Chondrocyte (in vitro differentiated cells): ENCODE measurements at regions not wholly inside any gene's neighbourhood (a gene's known extent, or its start where the extent isn't known, plus 50 kb on each side); places are given as distances from the start of the nearest gene placed in this dataset.
A peak's percentile ranks its signal among the peaks of the same experiment; 100 is the strongest.

Experiments used
- DNase-seq: peaks from one replicate; pipeline ENCODE4 v3.0.0; 2021; ENCODE audit warnings: mixed read lengths, low spot score
- H3K27ac Mint-ChIP-seq: one replicate; pipeline ENCODE4 v1.8.0; 2021; ENCODE audit warnings: mild to moderate bottlenecking, moderate library complexity, mixed read lengths; ENCODE audit not compliant: unreplicated experiment
- H3K27me3 Mint-ChIP-seq: 2 replicates; pipeline ENCODE4 v1.8.0; 2021; ENCODE audit warnings: low read depth, mixed read lengths
- H3K36me3 Mint-ChIP-seq: 2 replicates; pipeline ENCODE4 v1.8.0; 2021; ENCODE audit warnings: low read depth, mixed read lengths
- H3K4me1 Mint-ChIP-seq: 2 replicates; pipeline ENCODE4 v1.8.0; 2021; ENCODE audit warnings: low read depth, mild to moderate bottlenecking, mixed read lengths
- H3K4me3 Mint-ChIP-seq: one replicate; pipeline ENCODE4 v1.8.0; 2021; ENCODE audit warnings: mild to moderate bottlenecking, moderate library complexity, mixed read lengths; ENCODE audit not compliant: unreplicated experiment
- H3K9me3 Mint-ChIP-seq: 2 replicates; pipeline ENCODE4 v1.8.0; 2021; ENCODE audit warnings: low read depth, mixed read lengths
- TF ChIP-seq, protein P1 (sequence below): fragments of 200-600 bp; sonication (generic); IDR thresholded peaks from 2 replicates; pipeline ENCODE4 v1.5.0; 2021; ENCODE audit warnings: antibody characterized with exemption, mild to moderate bottlenecking, moderate library complexity

DNA sequence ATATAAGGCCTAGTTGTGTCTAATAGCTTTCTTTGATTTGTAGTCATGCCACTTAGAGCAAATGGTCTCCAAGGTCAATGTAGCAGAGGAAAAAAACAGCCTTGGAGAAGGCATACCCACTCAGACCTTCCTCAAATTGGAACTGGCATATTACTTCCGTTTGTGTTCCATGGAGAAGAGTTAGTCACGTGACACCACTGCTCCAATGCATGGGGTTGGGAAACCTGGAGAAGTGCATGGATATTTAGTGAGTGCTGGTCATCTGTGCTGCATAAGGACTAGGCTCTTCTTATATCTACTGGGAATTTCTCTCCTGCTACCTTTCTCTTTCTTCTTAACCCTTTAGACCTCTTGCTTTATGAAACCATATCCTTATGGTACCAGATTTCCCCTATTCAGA is 167.8 kb downstream of the BACH1 start:
- TF ChIP-seq, protein P1, sequence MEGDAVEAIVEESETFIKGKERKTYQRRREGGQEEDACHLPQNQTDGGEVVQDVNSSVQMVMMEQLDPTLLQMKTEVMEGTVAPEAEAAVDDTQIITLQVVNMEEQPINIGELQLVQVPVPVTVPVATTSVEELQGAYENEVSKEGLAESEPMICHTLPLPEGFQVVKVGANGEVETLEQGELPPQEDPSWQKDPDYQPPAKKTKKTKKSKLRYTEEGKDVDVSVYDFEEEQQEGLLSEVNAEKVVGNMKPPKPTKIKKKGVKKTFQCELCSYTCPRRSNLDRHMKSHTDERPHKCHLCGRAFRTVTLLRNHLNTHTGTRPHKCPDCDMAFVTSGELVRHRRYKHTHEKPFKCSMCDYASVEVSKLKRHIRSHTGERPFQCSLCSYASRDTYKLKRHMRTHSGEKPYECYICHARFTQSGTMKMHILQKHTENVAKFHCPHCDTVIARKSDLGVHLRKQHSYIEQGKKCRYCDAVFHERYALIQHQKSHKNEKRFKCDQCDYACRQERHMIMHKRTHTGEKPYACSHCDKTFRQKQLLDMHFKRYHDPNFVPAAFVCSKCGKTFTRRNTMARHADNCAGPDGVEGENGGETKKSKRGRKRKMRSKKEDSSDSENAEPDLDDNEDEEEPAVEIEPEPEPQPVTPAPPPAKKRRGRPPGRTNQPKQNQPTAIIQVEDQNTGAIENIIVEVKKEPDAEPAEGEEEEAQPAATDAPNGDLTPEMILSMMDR = no peak
- Mint-ChIP-seq H3K4me1 (no peaks in the 10 kb centered on the region), H3K27me3 (no peaks in the 10 kb centered on the region), H3K27ac (no peak overlapping the region), H3K4me3 (no peak overlapping the region), H3K9me3 (no peaks in the 10 kb centered on the region), H3K36me3 (peaks cover 2% of the 10 kb centered on the region)
- no peak for DNase-seq

DNA sequence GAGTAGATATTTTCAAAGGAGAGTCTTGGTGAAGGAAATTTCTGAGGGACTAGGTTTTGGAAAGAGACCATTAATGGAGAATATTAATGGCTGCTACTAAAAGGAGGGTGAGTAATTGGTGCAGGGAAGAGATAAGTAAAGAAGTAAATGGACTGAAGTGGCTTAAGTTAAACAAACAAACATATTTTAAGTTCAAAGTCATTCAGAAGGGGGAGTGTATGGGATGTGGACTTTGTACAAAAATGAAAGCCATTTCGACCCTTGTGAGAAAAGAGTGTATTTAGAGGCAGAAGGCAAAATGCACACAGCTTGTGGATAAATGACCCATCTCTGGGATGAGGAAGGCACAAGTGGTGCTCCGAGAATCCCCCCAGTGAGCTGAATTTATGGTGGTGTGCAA is 171.7 kb downstream of the BACH1 start:
- no peak overlapping the region for H3K27ac Mint-ChIP-seq
- H3K36me3 Mint-ChIP-seq = peaks cover 5% of the 10 kb centered on the region
- H3K4me3 Mint-ChIP-seq = no peak overlapping the region
- no peak for DNase-seq
- H3K9me3 Mint-ChIP-seq = peaks cover 3% of the 10 kb centered on the region
- H3K4me1 Mint-ChIP-seq = peaks cover 7% of the 10 kb centered on the region
- no peaks in the 10 kb centered on the region for H3K27me3 Mint-ChIP-seq
- TF ChIP-seq, protein P1 = no peak

DNA sequence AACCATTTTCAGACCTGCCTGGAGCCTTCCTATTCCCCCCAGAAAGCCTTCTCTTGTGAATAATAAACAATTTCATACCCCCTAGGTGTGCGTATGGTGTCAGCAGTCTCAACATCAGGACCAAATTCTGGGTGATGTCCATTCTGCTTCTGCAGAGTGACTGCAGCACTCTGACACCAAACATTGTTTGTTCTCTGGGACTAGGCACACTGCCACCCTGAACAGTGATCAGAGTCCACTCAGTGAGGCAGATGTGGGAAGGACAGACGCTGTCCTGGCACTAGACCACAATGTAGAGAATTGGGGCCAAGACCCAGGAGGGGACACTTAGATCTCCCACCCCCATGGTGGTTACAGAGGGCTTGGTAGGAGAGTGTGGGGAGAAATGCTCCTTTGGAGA is 175.1 kb downstream of the BACH1 start:
- no peak for DNase-seq
- peaks cover 3% of the 10 kb centered on the region for H3K9me3 Mint-ChIP-seq
- peaks cover 3% of the 10 kb centered on the region for H3K36me3 Mint-ChIP-seq
- peaks cover 32% of the 10 kb centered on the region for H3K4me1 Mint-ChIP-seq
- H3K27me3 Mint-ChIP-seq = no peaks in the 10 kb centered on the region
- no peak overlapping the region for H3K27ac Mint-ChIP-seq
- TF ChIP-seq, protein P1 = no peak
- no peak overlapping the region for H3K4me3 Mint-ChIP-seq

DNA sequence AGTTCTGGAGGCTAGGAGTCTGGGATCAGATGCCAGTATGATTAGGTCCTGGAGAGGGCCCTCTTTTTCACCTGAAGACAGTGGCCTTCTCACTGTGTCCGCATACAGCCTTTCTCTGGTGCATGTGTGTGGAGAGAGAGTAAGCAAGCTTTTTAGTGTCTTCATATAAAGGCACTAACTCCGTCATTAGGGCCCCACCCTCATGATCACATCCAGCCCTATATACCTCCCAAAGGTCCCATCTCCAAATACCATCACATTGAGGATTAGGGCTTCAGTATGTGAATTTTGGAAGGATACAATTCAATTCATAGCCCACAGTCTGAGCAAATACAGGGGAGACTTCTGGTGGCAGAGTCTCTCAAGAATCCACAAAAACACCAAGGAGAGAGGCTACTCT is 176.6 kb downstream of the BACH1 start:
- Mint-ChIP-seq H3K4me1 (peaks cover 32% of the 10 kb centered on the region), H3K9me3 (peaks cover 3% of the 10 kb centered on the region), H3K27ac (no peak overlapping the region), H3K36me3 (peaks cover 3% of the 10 kb centered on the region), H3K27me3 (no peaks in the 10 kb centered on the region), H3K4me3 (no peak overlapping the region)
- TF ChIP-seq, protein P1 = no peak
- DNase-seq = no peak

DNA sequence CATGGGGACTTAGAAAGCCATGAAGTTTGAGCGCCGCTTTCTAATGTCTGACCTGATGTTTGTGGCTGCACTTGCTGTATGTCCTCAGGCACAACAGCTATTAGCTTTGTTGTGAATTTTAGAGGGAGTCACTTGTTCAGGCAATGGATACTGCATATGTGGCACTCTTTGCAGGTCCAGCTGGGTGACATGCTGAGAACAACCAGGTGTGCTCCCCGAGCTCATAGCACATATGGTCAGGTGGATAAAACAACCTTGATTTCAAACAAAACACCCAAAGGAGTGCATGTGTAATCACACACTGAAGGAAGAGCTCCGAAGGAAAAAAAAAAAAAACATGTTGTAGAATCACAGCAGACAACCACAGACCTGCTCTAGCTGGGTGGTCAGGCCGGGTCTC is 178.6 kb downstream of the BACH1 start:
- TF ChIP-seq, protein P1 = no peak
- Mint-ChIP-seq H3K9me3 (peaks cover 3% of the 10 kb centered on the region), H3K4me1 (peaks cover 45% of the 10 kb centered on the region), H3K27ac (peak overlapping the region; percentile 63), H3K36me3 (peaks cover 3% of the 10 kb centered on the region), H3K4me3 (no peak overlapping the region), H3K27me3 (no peaks in the 10 kb centered on the region)
- DNase-seq = no peak
